K562 (cell line): ENCODE measurements at regions not wholly inside any gene's neighbourhood (a gene's known extent, or its start where the extent isn't known, plus 50 kb on each side); places are given as distances from the start of the nearest gene placed in this dataset.

Experiments used
- ATAC-seq: fragments of 200-7000 bp; cut with Tn5 transposase; 3 replicates; pipeline ENCODE4 v1.9.1; 2020; ENCODE audit warnings: moderate library complexity
- BruUV-seq: library from RNA; stranded (reverse); fragments of 400-500 nt; replicated peaks from 2 replicates; lab custom pipeline; 2021; lab: Mats Ljungman, UMichigan
- CTCF ChIA-PET: fragments of 300-600 bp; formaldehyde crosslinking; extraction: SDS; loops from one replicate; lab custom pipeline; 2021; ENCODE audit warnings: low intra/inter-chr PET ratio; lab: Yijun Ruan, JAX
- POLR2A ChIA-PET: fragments of 300-600, 350-650 bp; sonication (Branson Sonifier 250); formaldehyde crosslinking; extraction: SDS; loops from one replicate; lab custom pipeline; 2021; ENCODE audit warnings: antibody characterized with exemption, inconsistent platforms; lab: Yijun Ruan, JAX
- DNase-seq, 4 experiments: peaks; one replicate each; pipeline versions ENCODE4 v3.0.0 to v3.0.0-alpha.2; 2011 to 2018; ENCODE audit warnings: low spot score in 3 of 4, mixed read lengths in 3 of 4; ENCODE audit errors: extremely low read depth in 1 of 4
- FAIRE-seq: peaks from 2 replicates; lab custom pipeline; 2011; peaks lifted over from hg19 to GRCh38; lab: Jason Lieb, UNC
- H2AFZ ChIP-seq: 2 replicates; pipeline ENCODE4 v1.6.0; 2011; ENCODE audit warnings: low read depth, low read length, control low read depth, inconsistent platforms
- H3K27ac ChIP-seq: fragments of 200-600 bp; 3 replicates; pipeline ENCODE4 v1.8.0; 2011; ENCODE audit warnings: low read depth, mild to moderate bottlenecking, control low read depth, inconsistent platforms, low read length, moderate library complexity, mixed read lengths; ENCODE audit errors: extremely low read depth
- H3K27me3 ChIP-seq, 2 experiments: fragments of 300-600 bp in 1 of 2; 2 replicates in 1 of 2; 3 replicates in 1 of 2; pipeline versions ENCODE4 v1.6.0 to v1.8.0; 2011; ENCODE audit warnings: inconsistent platforms in 2 of 2, low read length in 2 of 2, mild to moderate bottlenecking in 1 of 2, mixed read lengths in 1 of 2, moderate library complexity in 1 of 2; ENCODE audit not compliant: control insufficient read depth in 2 of 2, insufficient read depth in 2 of 2
- H3K36me3 ChIP-seq: fragments of 300-600 bp; 3 replicates; pipeline ENCODE4 v1.8.0; 2011; ENCODE audit warnings: mild to moderate bottlenecking, low read length, inconsistent platforms; ENCODE audit not compliant: control insufficient read depth, insufficient read depth
- H3K4me1 ChIP-seq, 2 experiments: fragments of 200-600 bp in 1 of 2; replicated peaks in 1 of 2; 2 replicates in 1 of 2; 3 replicates in 1 of 2; pipeline versions ENCODE4 v1.5.1 to v1.8.0; 2011; ENCODE audit warnings: inconsistent platforms in 2 of 2, low read length in 2 of 2, mild to moderate bottlenecking in 1 of 2, mixed read lengths in 1 of 2, moderate library complexity in 1 of 2; ENCODE audit not compliant: control insufficient read depth in 2 of 2, insufficient read depth in 2 of 2
- H3K4me2 ChIP-seq: 2 replicates; pipeline ENCODE4 v1.6.1; 2011; ENCODE audit warnings: low read length, control low read depth, inconsistent platforms, mixed read lengths; ENCODE audit not compliant: insufficient read depth
- H3K4me3 ChIP-seq: fragments of 200-600 bp; sonication (generic), shearing (Covaris generic); 2 replicates; pipeline ENCODE4 v1.5.1; 2016; ENCODE audit warnings: control low read depth, inconsistent platforms
- H3K79me2 ChIP-seq: fragments of 200-600 bp; 3 replicates; pipeline ENCODE4 v1.8.0; 2011; ENCODE audit warnings: low read length, inconsistent platforms; ENCODE audit not compliant: control insufficient read depth, insufficient read depth
- H3K9ac ChIP-seq, 2 experiments: 2 replicates each; pipeline versions ENCODE4 v1.6.0 to v1.6.1; 2011; ENCODE audit warnings: low read depth in 2 of 2, low read length in 2 of 2, control low read depth in 1 of 2, inconsistent platforms in 1 of 2, mild to moderate bottlenecking in 1 of 2, mixed read lengths in 1 of 2; ENCODE audit not compliant: insufficient read depth in 1 of 2
- H3K9me1 ChIP-seq: one replicate; pipeline ENCODE4 v1.6.0; 2011; ENCODE audit warnings: inconsistent platforms, mild to moderate bottlenecking, low read length, moderate library complexity; ENCODE audit not compliant: control insufficient read depth, insufficient read depth
- H3K9me3 ChIP-seq: replicated peaks from 2 replicates; pipeline ENCODE4 v1.5.1; 2011; ENCODE audit warnings: low read depth, low read length, inconsistent platforms; ENCODE audit not compliant: control insufficient read depth, insufficient read depth
- H4K20me1 ChIP-seq: replicated peaks from 2 replicates; pipeline ENCODE4 v1.6.1; 2011; ENCODE audit warnings: low read length, inconsistent platforms, mixed read lengths; ENCODE audit not compliant: control insufficient read depth, insufficient read depth
- CEBPZ ChIP-seq: fragments of 150-350 bp; IDR thresholded peaks from 2 replicates; pipeline ENCODE4 v1.6.1; 2014; ENCODE audit warnings: low read depth, mild to moderate bottlenecking, low read length, borderline replicate concordance
- E2F1 ChIP-seq: sonication (generic); formaldehyde crosslinking; IDR thresholded peaks from 2 replicates; pipeline ENCODE4 v1.8.1; 2023; ENCODE audit warnings: mild to moderate bottlenecking, missing genetic modification reagents, moderate library complexity
- PBX2 ChIP-seq, 2 experiments: IDR thresholded peaks in 1 of 2; conservative IDR thresholded peaks in 1 of 2; 2 replicates each; pipeline ENCODE4 v1.6.1; 2016; ENCODE audit warnings: low read depth in 2 of 2, mild to moderate bottlenecking in 1 of 2, missing compliant biosample characterization in 1 of 2, missing genetic modification characterization in 1 of 2, moderate library complexity in 1 of 2
- SIRT6 ChIP-seq: IDR thresholded peaks from one replicate; pipeline ENCODE4 v1.6.1; 2012; ENCODE audit warnings: low read depth, mild to moderate bottlenecking, control low read depth, inconsistent platforms, low read length, moderate library complexity
- SMARCC2 ChIP-seq: fragments of 450-650 bp; IDR thresholded peaks from 2 replicates; pipeline ENCODE4 v1.6.1; 2017; ENCODE audit warnings: antibody characterized with exemption, moderate library complexity, mild to moderate bottlenecking, low read depth
- ZNF23 ChIP-seq: fragments of 250-450 bp; sonication (Bioruptor Pico); IDR thresholded peaks from 2 replicates; pipeline ENCODE4 v1.4.0; 2020; ENCODE audit warnings: mild to moderate bottlenecking
- in situ Hi-C: fragments of 300-500 bp; cut with MboI; formaldehyde crosslinking; loops from 4 replicates; pipeline ENCODE4 v1.15.0; 2018; ENCODE audit warnings: inconsistent platforms, mixed read lengths
- intact Hi-C: fragments of 100-400 bp; cut with micrococcal nuclease; formaldehyde crosslinking; loops from 2 replicates; pipeline ENCODE4 v1.14.2; 2022

DNA sequence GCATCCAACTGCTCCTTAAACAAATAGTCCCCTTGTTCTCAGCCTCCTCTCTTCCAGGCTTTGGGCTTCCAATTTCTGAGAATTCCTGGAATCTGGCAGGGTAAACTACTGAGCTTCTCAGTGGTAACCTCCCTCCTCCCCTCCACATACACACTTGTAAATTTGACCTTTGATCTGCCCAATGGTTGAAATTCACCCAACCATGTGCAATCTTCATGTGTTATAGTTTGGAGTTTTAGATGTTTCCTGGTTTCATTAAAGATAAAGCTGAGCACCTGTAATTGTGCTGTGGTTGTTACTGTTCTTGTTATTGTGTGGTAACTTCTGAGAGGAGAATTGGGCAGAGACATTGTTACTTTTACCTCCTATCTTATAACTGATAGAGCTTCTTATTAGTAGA is 328.4 kb downstream of the TPBG start:
- no TSS peak for BruUV-seq
- in situ Hi-C loops (no loop called here), intact Hi-C loops (no loop called here)
- ATAC-seq (no peak), FAIRE-seq (no peak), DNase-seq (no peak)
- Histone ChIP-seq H3K9me3 (no peaks in the 10 kb centered on the region), H3K4me2 (no peak overlapping the region), H3K9me1 (no peaks in the 10 kb centered on the region), H3K9ac (no peak overlapping the region), H3K36me3 (no peaks in the 10 kb centered on the region), H3K4me1 (no peaks in the 10 kb centered on the region), H3K4me3 (no peak overlapping the region), H2AFZ (no peak overlapping the region), H3K27me3 (no peaks in the 10 kb centered on the region), H3K79me2 (no peaks in the 10 kb centered on the region), H3K27ac (no peak overlapping the region), H4K20me1 (no peaks in the 10 kb centered on the region)
- TF ChIP-seq SMARCC2 (no peak), CEBPZ (no peak), ZNF23 (CRISPR knock-in tag) (no peak), E2F1 (no peak), SIRT6 (no peak), PBX2 (CRISPR knock-in tag; IDR thresholded peaks at IDR 0.05; ENCODE audit: low read depth) (no peak), PBX2 (tag; conservative IDR thresholded peaks at IDR 0.05; ENCODE audit: low read depth) (no peak)
- ChIA-PET CTCF (no interaction called here), POLR2A (no interaction called here)
